ENCODE measurements at regions not wholly inside any gene's neighbourhood (a gene's known extent, or its start where the extent isn't known, plus 50 kb on each side); places are given as distances from the start of the nearest gene placed in this dataset.

DNA sequence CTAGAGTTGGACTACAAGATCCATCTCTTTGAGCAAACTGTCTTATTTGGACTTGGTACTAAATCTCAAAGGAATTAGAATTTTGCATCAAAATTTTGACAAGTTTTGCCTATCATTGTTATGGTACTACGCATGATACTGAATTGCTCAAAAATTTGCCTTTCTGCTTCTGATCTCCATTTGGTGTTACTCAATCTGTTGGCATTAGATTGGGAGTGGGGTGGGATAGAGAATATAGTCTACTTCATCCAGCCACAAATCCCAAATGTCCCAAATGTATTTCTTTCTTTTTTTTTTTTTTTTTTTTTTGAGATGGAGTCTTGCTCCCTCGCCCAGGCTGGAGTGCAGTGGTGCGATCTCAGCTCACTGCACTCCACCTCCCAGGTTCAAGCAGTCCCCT is 204.8 kb downstream of the TANC2 start:
- TF ChIP-seq, protein P1, sequence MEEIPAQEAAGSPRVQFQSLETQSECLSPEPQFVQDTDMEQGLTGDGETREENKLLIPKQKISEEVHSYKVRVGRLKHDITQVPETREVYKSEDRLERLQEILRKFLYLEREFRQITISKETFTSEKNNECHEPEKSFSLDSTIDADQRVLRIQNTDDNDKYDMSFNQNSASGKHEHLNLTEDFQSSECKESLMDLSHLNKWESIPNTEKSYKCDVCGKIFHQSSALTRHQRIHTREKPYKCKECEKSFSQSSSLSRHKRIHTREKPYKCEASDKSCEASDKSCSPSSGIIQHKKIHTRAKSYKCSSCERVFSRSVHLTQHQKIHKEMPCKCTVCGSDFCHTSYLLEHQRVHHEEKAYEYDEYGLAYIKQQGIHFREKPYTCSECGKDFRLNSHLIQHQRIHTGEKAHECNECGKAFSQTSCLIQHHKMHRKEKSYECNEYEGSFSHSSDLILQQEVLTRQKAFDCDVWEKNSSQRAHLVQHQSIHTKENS (CRISPR knock-in tag; IDR thresholded peaks at IDR 0.05): no peak
- no peak for TF ChIP-seq POLR2A (conservative IDR thresholded peaks at IDR 0.05)
- TF ChIP-seq, protein P2, sequence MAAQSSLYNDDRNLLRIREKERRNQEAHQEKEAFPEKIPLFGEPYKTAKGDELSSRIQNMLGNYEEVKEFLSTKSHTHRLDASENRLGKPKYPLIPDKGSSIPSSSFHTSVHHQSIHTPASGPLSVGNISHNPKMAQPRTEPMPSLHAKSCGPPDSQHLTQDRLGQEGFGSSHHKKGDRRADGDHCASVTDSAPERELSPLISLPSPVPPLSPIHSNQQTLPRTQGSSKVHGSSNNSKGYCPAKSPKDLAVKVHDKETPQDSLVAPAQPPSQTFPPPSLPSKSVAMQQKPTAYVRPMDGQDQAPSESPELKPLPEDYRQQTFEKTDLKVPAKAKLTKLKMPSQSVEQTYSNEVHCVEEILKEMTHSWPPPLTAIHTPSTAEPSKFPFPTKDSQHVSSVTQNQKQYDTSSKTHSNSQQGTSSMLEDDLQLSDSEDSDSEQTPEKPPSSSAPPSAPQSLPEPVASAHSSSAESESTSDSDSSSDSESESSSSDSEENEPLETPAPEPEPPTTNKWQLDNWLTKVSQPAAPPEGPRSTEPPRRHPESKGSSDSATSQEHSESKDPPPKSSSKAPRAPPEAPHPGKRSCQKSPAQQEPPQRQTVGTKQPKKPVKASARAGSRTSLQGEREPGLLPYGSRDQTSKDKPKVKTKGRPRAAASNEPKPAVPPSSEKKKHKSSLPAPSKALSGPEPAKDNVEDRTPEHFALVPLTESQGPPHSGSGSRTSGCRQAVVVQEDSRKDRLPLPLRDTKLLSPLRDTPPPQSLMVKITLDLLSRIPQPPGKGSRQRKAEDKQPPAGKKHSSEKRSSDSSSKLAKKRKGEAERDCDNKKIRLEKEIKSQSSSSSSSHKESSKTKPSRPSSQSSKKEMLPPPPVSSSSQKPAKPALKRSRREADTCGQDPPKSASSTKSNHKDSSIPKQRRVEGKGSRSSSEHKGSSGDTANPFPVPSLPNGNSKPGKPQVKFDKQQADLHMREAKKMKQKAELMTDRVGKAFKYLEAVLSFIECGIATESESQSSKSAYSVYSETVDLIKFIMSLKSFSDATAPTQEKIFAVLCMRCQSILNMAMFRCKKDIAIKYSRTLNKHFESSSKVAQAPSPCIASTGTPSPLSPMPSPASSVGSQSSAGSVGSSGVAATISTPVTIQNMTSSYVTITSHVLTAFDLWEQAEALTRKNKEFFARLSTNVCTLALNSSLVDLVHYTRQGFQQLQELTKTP (IDR thresholded peaks at IDR 0.05; ENCODE audit: low read depth in 1 of 2, partially characterized antibody in 2 of 2): no peak
